ENCODE measurements at regions not wholly inside any gene's neighbourhood (a gene's known extent, or its start where the extent isn't known, plus 50 kb on each side); places are given as distances from the start of the nearest gene placed in this dataset.

DNA sequence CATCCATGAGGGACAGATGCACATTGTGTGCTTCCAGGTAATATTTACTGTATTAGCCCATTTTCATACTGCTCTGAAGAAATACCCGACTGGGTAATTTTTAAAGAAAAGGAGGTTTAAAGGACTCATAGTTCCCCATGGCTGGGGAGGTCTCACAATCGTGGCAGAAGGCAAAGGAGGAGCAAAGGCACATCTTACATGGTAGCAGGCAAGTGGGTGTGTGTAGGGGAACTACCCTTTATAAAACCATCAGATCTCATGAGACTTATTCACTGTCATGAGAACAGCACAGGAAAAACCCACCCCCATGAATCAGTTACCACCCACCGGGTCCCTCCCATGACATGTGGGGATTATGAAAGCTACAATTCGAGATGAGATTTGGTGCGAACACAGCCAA, 148.8 kb upstream of the FBXL17 start:
- no peaks in the 10 kb centered on the region for H3K4me1 ChIP-seq (ENCODE audit: control insufficient read depth, insufficient read depth, low read length)
- no peaks in the 10 kb centered on the region for H3K36me3 ChIP-seq (ENCODE audit: control insufficient read depth in 2 of 2, insufficient read depth in 1 of 2, low read length in 2 of 2)
- TF ChIP-seq ZBTB7A (tag by site-specific recombination; IDR thresholded peaks at IDR 0.05; ENCODE audit: low read depth) (no peak), ZNF768 (tag by site-specific recombination; IDR thresholded peaks at IDR 0.05) (no peak), ZNF266 (tag by site-specific recombination; IDR thresholded peaks at IDR 0.05; ENCODE audit: low read depth) (no peak), ZNF112 (tag by site-specific recombination; IDR thresholded peaks at IDR 0.05) (no peak), ZNF549 (tag by site-specific recombination; IDR thresholded peaks at IDR 0.05) (no peak), ZNF514 (tag by site-specific recombination; IDR thresholded peaks at IDR 0.05) (no peak), ZNF596 (tag by site-specific recombination; IDR thresholded peaks at IDR 0.05) (no peak), ATF2 (tag by site-specific recombination; IDR thresholded peaks at IDR 0.05; ENCODE audit: low read depth) (no peak), ZNF76 (tag by site-specific recombination; IDR thresholded peaks at IDR 0.05; ENCODE audit: borderline replicate concordance, low read depth) (no peak), ZNF335 (tag by site-specific recombination; conservative IDR thresholded peaks at IDR 0.05) (no peak), ZSCAN30 (tag by site-specific recombination; IDR thresholded peaks at IDR 0.05) (no peak), ZNF248 (tag by site-specific recombination; IDR thresholded peaks at IDR 0.05) (no peak), ZNF214 (tag by site-specific recombination; IDR thresholded peaks at IDR 0.05; ENCODE audit: borderline replicate concordance) (no peak), ZNF843 (tag by site-specific recombination; IDR thresholded peaks at IDR 0.05) (no peak), EGR2 (tag by site-specific recombination; IDR thresholded peaks at IDR 0.05; ENCODE audit: low read depth) (no peak), RBAK (tag by site-specific recombination; IDR thresholded peaks at IDR 0.05) (no peak)
- TF ChIP-seq, protein P1, sequence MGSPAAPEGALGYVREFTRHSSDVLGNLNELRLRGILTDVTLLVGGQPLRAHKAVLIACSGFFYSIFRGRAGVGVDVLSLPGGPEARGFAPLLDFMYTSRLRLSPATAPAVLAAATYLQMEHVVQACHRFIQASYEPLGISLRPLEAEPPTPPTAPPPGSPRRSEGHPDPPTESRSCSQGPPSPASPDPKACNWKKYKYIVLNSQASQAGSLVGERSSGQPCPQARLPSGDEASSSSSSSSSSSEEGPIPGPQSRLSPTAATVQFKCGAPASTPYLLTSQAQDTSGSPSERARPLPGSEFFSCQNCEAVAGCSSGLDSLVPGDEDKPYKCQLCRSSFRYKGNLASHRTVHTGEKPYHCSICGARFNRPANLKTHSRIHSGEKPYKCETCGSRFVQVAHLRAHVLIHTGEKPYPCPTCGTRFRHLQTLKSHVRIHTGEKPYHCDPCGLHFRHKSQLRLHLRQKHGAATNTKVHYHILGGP (tag by site-specific recombination; IDR thresholded peaks at IDR 0.05), result no peak
- POLR2A ChIA-PET, result no interaction called here
- H3K27ac ChIP-seq (ENCODE audit: extremely low read depth, low read depth, low read length), result no peak overlapping the region
- no peak overlapping the region for H3K4me3 ChIP-seq (ENCODE audit: low read depth, low read length)
- CTCF ChIA-PET, result no interaction called here
- H3K9me3 ChIP-seq (ENCODE audit: control insufficient read depth, insufficient read depth, low read depth, low read length), result no peaks in the 10 kb centered on the region

GRCh38 chr5:108529381-108529780, 147.5 kb upstream of the FBXL17 start:
- no peak for TF ChIP-seq ZNF521 (tag by site-specific recombination; IDR thresholded peaks at IDR 0.05)
- TF ChIP-seq ZNF114 (tag by site-specific recombination; IDR thresholded peaks at IDR 0.05), result no peak
- no peak for TF ChIP-seq ZEB2 (tag by site-specific recombination; IDR thresholded peaks at IDR 0.05)
- TF ChIP-seq ZNF692 (tag by site-specific recombination; IDR thresholded peaks at IDR 0.05), result peak; percentile 63
- no peak overlapping the region for H3K4me3 ChIP-seq (ENCODE audit: low read depth, low read length)
- H3K4me1 ChIP-seq (ENCODE audit: control insufficient read depth, insufficient read depth, low read length), result no peaks in the 10 kb centered on the region
- no peaks in the 10 kb centered on the region for H3K36me3 ChIP-seq (ENCODE audit: control insufficient read depth in 2 of 2, insufficient read depth in 1 of 2, low read length in 2 of 2)
- ChIA-PET CTCF (no interaction called here), POLR2A (no interaction called here)
- no peak overlapping the region for H3K27ac ChIP-seq (ENCODE audit: extremely low read depth, low read depth, low read length)
- no peaks in the 10 kb centered on the region for H3K9me3 ChIP-seq (ENCODE audit: control insufficient read depth, insufficient read depth, low read depth, low read length)
